HEK293 (cell line): ENCODE measurements at regions not wholly inside any gene's neighbourhood (a gene's known extent, or its start where the extent isn't known, plus 50 kb on each side); places are given as distances from the start of the nearest gene placed in this dataset.
A peak's percentile ranks its signal among the peaks of the same experiment; 100 is the strongest.

Experiments
- BCL11A ChIP-seq: fragments of 450-650 bp; formaldehyde crosslinking; IDR thresholded peaks from 2 replicates; pipeline ENCODE4 v1.5.1; 2016; ENCODE audit warnings: low read depth, missing biosample characterization, missing genetic modification characterization
- CTCF ChIP-seq: fragments of 450-650 bp; formaldehyde crosslinking; IDR thresholded peaks from 2 replicates; pipeline ENCODE4 v1.5.1; 2016; ENCODE audit warnings: missing biosample characterization, missing genetic modification characterization
- FEZF1 ChIP-seq: fragments of 450-650 bp; formaldehyde crosslinking; IDR thresholded peaks from 2 replicates; pipeline ENCODE4 v1.5.1; 2016; ENCODE audit warnings: missing biosample characterization, missing genetic modification characterization
- GFI1B ChIP-seq: fragments of 450-650 bp; formaldehyde crosslinking; IDR thresholded peaks from 2 replicates; pipeline ENCODE4 v1.5.1; 2016; ENCODE audit warnings: missing biosample characterization, missing genetic modification characterization
- INSM2 ChIP-seq: fragments of 450-650 bp; formaldehyde crosslinking; IDR thresholded peaks from 2 replicates; pipeline ENCODE4 v1.5.1; 2016; ENCODE audit warnings: missing biosample characterization, missing genetic modification characterization
- KLF1 ChIP-seq: fragments of 450-650 bp; formaldehyde crosslinking; IDR thresholded peaks from 2 replicates; pipeline ENCODE4 v1.5.1; 2016; ENCODE audit warnings: missing biosample characterization, missing genetic modification characterization
- PRDM10 ChIP-seq: fragments of 450-650 bp; formaldehyde crosslinking; IDR thresholded peaks from 2 replicates; pipeline ENCODE4 v1.5.1; 2016; ENCODE audit warnings: missing biosample characterization, missing genetic modification characterization
- PRDM4 ChIP-seq: fragments of 450-650 bp; formaldehyde crosslinking; IDR thresholded peaks from 2 replicates; pipeline ENCODE4 v1.5.1; 2017; ENCODE audit warnings: missing biosample characterization, missing genetic modification characterization
- SP3 ChIP-seq: fragments of 450-650 bp; formaldehyde crosslinking; IDR thresholded peaks from 2 replicates; pipeline ENCODE4 v1.5.1; 2016; ENCODE audit warnings: missing biosample characterization, missing genetic modification characterization
- TRIM28 ChIP-seq: IDR thresholded peaks from 2 replicates; pipeline ENCODE4 v1.6.1; 2011; ENCODE audit warnings: low read length, control low read depth, borderline replicate concordance
- ZBTB6 ChIP-seq: fragments of 450-650 bp; formaldehyde crosslinking; IDR thresholded peaks from 2 replicates; pipeline ENCODE4 v1.5.1; 2017; ENCODE audit warnings: missing biosample characterization, missing genetic modification characterization
- ZEB2 ChIP-seq: fragments of 450-650 bp; formaldehyde crosslinking; IDR thresholded peaks from 2 replicates; pipeline ENCODE4 v1.5.1; 2016; ENCODE audit warnings: missing biosample characterization, missing genetic modification characterization
- ZNF10 ChIP-seq: fragments of 450-650 bp; formaldehyde crosslinking; IDR thresholded peaks from 2 replicates; pipeline ENCODE4 v1.5.1; 2017; ENCODE audit warnings: missing biosample characterization, missing genetic modification characterization
- ZNF138 ChIP-seq: fragments of 450-650 bp; formaldehyde crosslinking; IDR thresholded peaks from 2 replicates; pipeline ENCODE4 v1.5.1; 2016; ENCODE audit warnings: missing biosample characterization, missing genetic modification characterization, borderline replicate concordance
- ZNF174 ChIP-seq: fragments of 450-650 bp; formaldehyde crosslinking; IDR thresholded peaks from 2 replicates; pipeline ENCODE4 v1.5.0; 2017; ENCODE audit warnings: missing biosample characterization, mild to moderate bottlenecking, missing genetic modification characterization
- ZNF274 ChIP-seq, 2 experiments: fragments of 200-500 bp in 1 of 2; fragments of 450-650 bp in 1 of 2; sonication (Bioruptor generic) in 1 of 2; formaldehyde crosslinking in 1 of 2; IDR thresholded peaks; 2 replicates each; pipeline versions ENCODE4 v1.5.1 to v1.6.1; 2014 to 2016; ENCODE audit warnings: borderline replicate concordance in 1 of 2, inconsistent platforms in 1 of 2, low read length in 1 of 2, missing biosample characterization in 1 of 2, missing genetic modification characterization in 1 of 2
- ZNF398 ChIP-seq: fragments of 450-650 bp; formaldehyde crosslinking; IDR thresholded peaks from 2 replicates; pipeline ENCODE4 v1.5.1; 2017; ENCODE audit warnings: missing biosample characterization, missing genetic modification characterization
- ZNF514 ChIP-seq: fragments of 450-650 bp; formaldehyde crosslinking; IDR thresholded peaks from 2 replicates; pipeline ENCODE4 v1.5.1; 2016; ENCODE audit warnings: missing biosample characterization, missing genetic modification characterization
- ZNF558 ChIP-seq: fragments of 450-650 bp; formaldehyde crosslinking; IDR thresholded peaks from 2 replicates; pipeline ENCODE4 v1.5.1; 2016; ENCODE audit warnings: missing biosample characterization, missing genetic modification characterization
- ZNF600 ChIP-seq: fragments of 450-650 bp; formaldehyde crosslinking; IDR thresholded peaks from 2 replicates; pipeline ENCODE4 v1.5.1; 2016; ENCODE audit warnings: missing biosample characterization, missing genetic modification characterization
- ZNF626 ChIP-seq: fragments of 450-650 bp; sonication (Bioruptor Pico); formaldehyde crosslinking; IDR thresholded peaks from 2 replicates; pipeline ENCODE4 v1.5.1; 2018; ENCODE audit warnings: missing biosample characterization, missing genetic modification characterization, inconsistent platforms
- ZNF629 ChIP-seq: fragments of 450-650 bp; formaldehyde crosslinking; IDR thresholded peaks from 2 replicates; pipeline ENCODE4 v1.5.1; 2017; ENCODE audit warnings: missing biosample characterization, missing genetic modification characterization
- ZNF654 ChIP-seq: fragments of 450-650 bp; formaldehyde crosslinking; IDR thresholded peaks from 2 replicates; pipeline ENCODE4 v1.5.1; 2016; ENCODE audit warnings: low read depth, missing biosample characterization, missing genetic modification characterization
- ZNF791 ChIP-seq: fragments of 450-650 bp; formaldehyde crosslinking; IDR thresholded peaks from 2 replicates; pipeline ENCODE4 v1.5.1; 2016; ENCODE audit warnings: missing biosample characterization, missing genetic modification characterization
- ZSCAN5A ChIP-seq: fragments of 450-650 bp; formaldehyde crosslinking; IDR thresholded peaks from 2 replicates; pipeline ENCODE4 v1.5.1; 2016; ENCODE audit warnings: missing biosample characterization, missing genetic modification characterization

- TF ChIP-seq ZNF600 (peak; percentile 66; the same call in 1 of the 2 replicates), KLF1 (tag by site-specific recombination) (peak; percentile 38; the same call in 1 of the 2 replicates), ZNF10 (peak; percentile 65; the same call in 1 of the 2 replicates), ZNF514 (tag by site-specific recombination) (no peak), ZNF626 (tag by site-specific recombination) (no peak), ZEB2 (tag by site-specific recombination) (peak; percentile 89), PRDM4 (tag by site-specific recombination) (no peak), ZNF558 (0 out of 2 replicates have a peak, but pooled peaks have one; percentile 68), INSM2 (tag by site-specific recombination) (peak; percentile 98), ZNF138 (tag by site-specific recombination) (no peak), ZNF629 (tag by site-specific recombination) (peak; percentile 99), ZNF174 (tag by site-specific recombination) (no peak), ZNF654 (no peak), CTCF (tag by site-specific recombination) (no peak), SP3 (tag by site-specific recombination) (peak; percentile 76), PRDM10 (peak; percentile 83), ZSCAN5A (tag by site-specific recombination) (no peak), FEZF1 (tag by site-specific recombination) (0 out of 2 replicates have a peak, but pooled peaks have one; percentile 29), TRIM28 (no peak), GFI1B (tag by site-specific recombination) (no peak), ZNF274 (IDR thresholded peaks at IDR 0.05; ENCODE audit: low read length) (no peak), ZNF274 (tag by site-specific recombination; IDR thresholded peaks at IDR 0.05; ENCODE audit: borderline replicate concordance) (no peak), ZNF398 (tag by site-specific recombination) (peak; percentile 100), ZNF791 (tag by site-specific recombination) (no peak), BCL11A (tag by site-specific recombination) (peak; percentile 85; the same call in 1 of the 2 replicates), ZBTB6 (no peak)
These were observed 255.5 kb downstream of the UACA start (continued) for GRCh38 chr15:70507772-70508371.
